GM12872 (cell line): ENCODE measurements at regions not wholly inside any gene's neighbourhood (a gene's known extent, or its start where the extent isn't known, plus 50 kb on each side); places are given as distances from the start of the nearest gene placed in this dataset.

Experiments
- CTCF ChIP-seq: IDR thresholded peaks from 3 replicates; pipeline ENCODE4 v1.5.1; 2011; ENCODE audit warnings: low read depth, mild to moderate bottlenecking, low read length, moderate library complexity; ENCODE audit not compliant: insufficient read depth

- no peak for TF ChIP-seq CTCF
Observed at GRCh38 chr12:85549640-85550039, 269.6 kb downstream of the ALX1 start.

- TF ChIP-seq CTCF = no peak
Observed at GRCh38 chr12:85550924-85551323, 270.9 kb downstream of the ALX1 start.

- no peak for TF ChIP-seq CTCF
Observed at GRCh38 chr12:85552461-85552860, 272.4 kb downstream of the ALX1 start.

GRCh38 chr12:85557850-85558249 is 277.8 kb downstream of the ALX1 start:
- no peak for TF ChIP-seq CTCF

GRCh38 chr12:85558684-85559083 is 277.5 kb downstream of the RASSF9 start:
- TF ChIP-seq CTCF = no peak

GRCh38 chr12:85559127-85559526 is 277.1 kb downstream of the RASSF9 start:
- no peak for TF ChIP-seq CTCF

- no peak for TF ChIP-seq CTCF
Observed at GRCh38 chr12:85559536-85559935, 276.7 kb downstream of the RASSF9 start.

- no peak for TF ChIP-seq CTCF
Observed at GRCh38 chr12:85562765-85563164, 273.4 kb downstream of the RASSF9 start.
